ENCODE measurements at regions not wholly inside any gene's neighbourhood (a gene's known extent, or its start where the extent isn't known, plus 50 kb on each side); places are given as distances from the start of the nearest gene placed in this dataset.
"Not testable (repeated sequence)": the region's sequence is repeated elsewhere in the genome, so short reads cannot be mapped to it uniquely, and the experiment has no call there.

- no peaks in the 10 kb centered on the region for H3K27me3 ChIP-seq (ENCODE audit: control insufficient read depth in 2 of 2, insufficient read depth in 1 of 2, low read length in 1 of 2)
- H3K27ac ChIP-seq (ENCODE audit: low read depth in 1 of 2, low read length in 1 of 2): no peak overlapping the region
- 84% methylated on average over 5 of the region's 5 CpGs for WGBS
- DNase-seq (ENCODE audit: low read depth in 6 of 9, low spot score in 9 of 9): no peak
- no peaks in the 10 kb centered on the region for H3K9me3 ChIP-seq (ENCODE audit: control insufficient read depth in 2 of 2, insufficient read depth in 1 of 2, low read length in 1 of 2)
- H3K36me3 ChIP-seq (ENCODE audit: control insufficient read depth in 2 of 2, insufficient read depth in 2 of 2, low read length in 1 of 2): no peaks in the 10 kb centered on the region
- H3K4me1 ChIP-seq (ENCODE audit: control insufficient read depth in 2 of 2, insufficient read depth in 2 of 2, low read length in 2 of 2): no peaks in the 10 kb centered on the region
- no peak overlapping the region for H3K4me3 ChIP-seq (ENCODE audit: low read length in 2 of 2)
Observed at GRCh38 chr3:190941694-190942260, 79.3 kb upstream of the GMNC start.

GRCh38 chr3:190934616-190935015, 72.1 kb upstream of the GMNC start:
- not testable (repeated sequence) for H3K4me3 ChIP-seq (ENCODE audit: low read length in 2 of 2); DNase-seq (ENCODE audit: low read depth in 6 of 9, low spot score in 9 of 9); H3K27me3 ChIP-seq (ENCODE audit: control insufficient read depth in 2 of 2, insufficient read depth in 1 of 2, low read length in 1 of 2); H3K9me3 ChIP-seq (ENCODE audit: control insufficient read depth in 2 of 2, insufficient read depth in 1 of 2, low read length in 1 of 2); H3K36me3 ChIP-seq (ENCODE audit: control insufficient read depth in 2 of 2, insufficient read depth in 2 of 2, low read length in 1 of 2); H3K27ac ChIP-seq (ENCODE audit: low read depth in 1 of 2, low read length in 1 of 2); H3K4me1 ChIP-seq (ENCODE audit: control insufficient read depth in 2 of 2, insufficient read depth in 2 of 2, low read length in 2 of 2)
- WGBS: 88% methylated on average over 9 of the region's 9 CpGs

GRCh38 chr3:190926619-190927018, 64.1 kb upstream of the GMNC start:
- no peaks in the 10 kb centered on the region for H3K27me3 ChIP-seq (ENCODE audit: control insufficient read depth in 2 of 2, insufficient read depth in 1 of 2, low read length in 1 of 2)
- H3K27ac ChIP-seq (ENCODE audit: low read depth in 1 of 2, low read length in 1 of 2): no peak overlapping the region
- no peak overlapping the region for H3K4me3 ChIP-seq (ENCODE audit: low read length in 2 of 2)
- WGBS: 85% methylated on average over 3 of the region's 3 CpGs
- DNase-seq (ENCODE audit: low read depth in 6 of 9, low spot score in 9 of 9): no peak
- no peaks in the 10 kb centered on the region for H3K4me1 ChIP-seq (ENCODE audit: control insufficient read depth in 2 of 2, insufficient read depth in 2 of 2, low read length in 2 of 2)
- no peaks in the 10 kb centered on the region for H3K36me3 ChIP-seq (ENCODE audit: control insufficient read depth in 2 of 2, insufficient read depth in 2 of 2, low read length in 1 of 2)
- peaks cover 0 to 5% of the 10 kb centered on the region in 2 donors for H3K9me3 ChIP-seq (ENCODE audit: control insufficient read depth in 2 of 2, insufficient read depth in 1 of 2, low read length in 1 of 2)

GRCh38 chr3:190912736-190913135, 50.2 kb upstream of the GMNC start:
- DNase-seq (ENCODE audit: low read depth in 6 of 9, low spot score in 9 of 9): no peak

More at GRCh38 chr3:190912736-190913135, 50.2 kb upstream of the GMNC start:
- 88% methylated on average over 5 of the region's 5 CpGs for WGBS
- no peak overlapping the region for H3K4me3 ChIP-seq (ENCODE audit: low read length in 2 of 2)
- no peaks in the 10 kb centered on the region for H3K27me3 ChIP-seq (ENCODE audit: control insufficient read depth in 2 of 2, insufficient read depth in 1 of 2, low read length in 1 of 2)
- no peak overlapping the region for H3K27ac ChIP-seq (ENCODE audit: low read depth in 1 of 2, low read length in 1 of 2)
- H3K9me3 ChIP-seq (ENCODE audit: control insufficient read depth in 2 of 2, insufficient read depth in 1 of 2, low read length in 1 of 2): no peaks in the 10 kb centered on the region
- no peaks in the 10 kb centered on the region for H3K36me3 ChIP-seq (ENCODE audit: control insufficient read depth in 2 of 2, insufficient read depth in 2 of 2, low read length in 1 of 2)
- no peaks in the 10 kb centered on the region for H3K4me1 ChIP-seq (ENCODE audit: control insufficient read depth in 2 of 2, insufficient read depth in 2 of 2, low read length in 2 of 2)

Measured in thymus (tissue), 11 donors.